ENCODE measurements at regions not wholly inside any gene's neighbourhood (a gene's known extent, or its start where the extent isn't known, plus 50 kb on each side); places are given as distances from the start of the nearest gene placed in this dataset.

GRCh38 chr2:239581352-239581901 lies 180.6 kb upstream of the HDAC4 start:
- DNase-seq (ENCODE audit: low read depth in 1 of 2, low spot score in 1 of 2), result no peak

GRCh38 chr2:239580199-239580527 lies 179.3 kb upstream of the HDAC4 start:
- no peak for DNase-seq (ENCODE audit: low read depth in 1 of 2, low spot score in 1 of 2)

- DNase-seq (ENCODE audit: low read depth in 1 of 2, low spot score in 1 of 2), result no peak
Observed at GRCh38 chr2:239579524-239580198, 178.8 kb upstream of the HDAC4 start.

DNA sequence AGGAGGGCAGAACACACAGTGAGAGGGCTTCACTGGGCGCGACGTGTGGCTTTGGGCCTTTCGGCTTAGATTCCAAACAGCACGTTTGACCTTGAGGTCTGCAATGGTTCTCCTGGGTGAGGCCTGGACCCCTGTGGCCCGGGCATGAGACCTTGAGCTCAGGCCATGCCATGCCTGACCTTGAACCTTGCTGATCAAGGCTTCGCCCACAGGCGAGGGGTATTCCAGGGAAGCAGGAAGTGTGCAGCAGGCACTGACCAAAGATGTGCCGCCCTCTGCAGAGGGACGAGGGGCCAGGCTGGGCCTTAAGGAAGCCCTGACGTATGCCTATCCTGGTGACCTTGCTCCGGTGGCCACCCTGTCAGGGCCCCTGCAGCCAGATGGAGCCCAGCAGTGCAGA lies 178.3 kb upstream of the HDAC4 start:
- DNase-seq (ENCODE audit: low read depth in 1 of 2, low spot score in 1 of 2), result no peak

GRCh38 chr2:239578381-239578780 lies 177.6 kb upstream of the HDAC4 start:
- DNase-seq (ENCODE audit: low read depth in 1 of 2, low spot score in 1 of 2), result no peak

- DNase-seq (ENCODE audit: low read depth in 1 of 2, low spot score in 1 of 2), result no peak
Observed at GRCh38 chr2:239577935-239578334, 177.1 kb upstream of the HDAC4 start.

GRCh38 chr2:239576784-239577685 lies 176.2 kb upstream of the HDAC4 start:
- no peak for DNase-seq (ENCODE audit: low read depth in 1 of 2, low spot score in 1 of 2)

DNA sequence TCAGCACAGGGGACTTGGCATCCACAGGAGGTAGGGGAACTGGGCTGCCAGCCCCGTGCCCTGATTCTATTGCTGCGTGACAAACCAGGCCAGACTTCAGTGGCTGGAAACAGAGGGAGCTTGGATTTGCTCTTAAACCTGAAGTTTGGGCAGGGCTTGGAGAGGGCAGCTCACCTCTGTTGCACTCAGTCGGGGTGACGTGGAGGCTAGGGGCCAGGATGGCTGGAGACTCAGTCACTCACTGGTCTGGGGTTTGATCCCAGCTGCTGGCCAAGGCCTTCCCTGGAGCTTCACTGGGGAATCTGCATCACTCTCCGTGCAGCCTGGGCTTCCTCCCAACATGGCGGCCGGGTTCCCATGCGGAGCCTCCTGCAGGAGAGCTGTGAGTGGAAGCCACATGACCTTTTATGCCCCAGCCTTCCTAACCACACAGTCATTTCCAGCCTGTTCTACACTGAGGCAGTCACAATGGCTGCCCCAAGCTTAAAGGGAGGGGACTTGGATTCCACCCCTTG lies 175.2 kb upstream of the HDAC4 start:
- DNase-seq (ENCODE audit: low read depth in 1 of 2, low spot score in 1 of 2), result no peak

GRCh38 chr2:239574434-239575156 lies 173.8 kb upstream of the HDAC4 start:
- no peak for DNase-seq (ENCODE audit: low read depth in 1 of 2, low spot score in 1 of 2)

- DNase-seq (ENCODE audit: low read depth in 1 of 2, low spot score in 1 of 2), result no peak
Observed at GRCh38 chr2:239574054-239574433, 173.2 kb upstream of the HDAC4 start.

GRCh38 chr2:239570971-239571520 lies 170.2 kb upstream of the HDAC4 start:
- DNase-seq (ENCODE audit: low read depth in 1 of 2, low spot score in 1 of 2), result no peak

DNA sequence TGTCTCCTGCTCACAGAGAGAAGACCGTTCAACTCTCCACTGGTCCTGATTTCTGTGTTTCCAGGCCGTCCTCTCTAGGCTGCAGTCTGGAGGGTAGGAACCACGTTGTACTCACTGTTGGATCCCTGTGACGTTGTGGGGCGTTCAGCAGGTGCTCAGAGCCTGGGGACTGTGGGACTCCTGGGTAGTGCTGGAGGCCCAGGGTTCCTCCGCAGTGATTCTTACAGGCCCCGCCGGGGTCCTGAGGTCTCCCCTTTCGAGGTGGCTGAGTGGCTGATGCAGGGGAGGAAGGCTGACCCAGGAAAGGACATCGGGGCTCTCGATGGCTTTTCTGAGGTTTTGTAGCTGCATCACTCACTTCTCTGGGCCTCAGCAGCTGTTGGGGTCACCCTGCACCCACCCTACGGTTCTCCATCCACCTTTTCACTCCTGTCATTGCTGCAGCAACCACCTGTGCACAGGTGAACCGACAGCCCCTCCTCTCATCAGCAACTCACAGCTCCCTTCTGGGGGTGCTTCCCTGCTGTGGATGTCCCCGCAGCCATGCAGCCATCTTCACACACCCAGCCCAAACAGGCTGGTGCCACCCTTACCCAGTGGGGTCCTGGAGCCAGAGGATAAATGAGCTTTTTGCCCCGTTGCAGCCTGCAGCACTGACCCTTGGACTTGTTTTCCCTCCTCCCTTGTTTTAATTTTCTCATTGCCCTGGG lies 169.6 kb upstream of the HDAC4 start:
- DNase-seq (ENCODE audit: low read depth in 1 of 2, low spot score in 1 of 2), result no peak

GRCh38 chr2:239569401-239570090 lies 168.7 kb upstream of the HDAC4 start:
- DNase-seq (ENCODE audit: low read depth in 1 of 2, low spot score in 1 of 2), result no peak

GRCh38 chr2:239568601-239569000 lies 167.8 kb upstream of the HDAC4 start:
- DNase-seq (ENCODE audit: low read depth in 1 of 2, low spot score in 1 of 2), result no peak

- no peak for DNase-seq (ENCODE audit: low read depth in 1 of 2, low spot score in 1 of 2)
Observed at GRCh38 chr2:239567786-239568185, 167.0 kb upstream of the HDAC4 start.

GRCh38 chr2:239566995-239567568 lies 166.3 kb upstream of the HDAC4 start:
- no peak for DNase-seq (ENCODE audit: low read depth in 1 of 2, low spot score in 1 of 2)

DNA sequence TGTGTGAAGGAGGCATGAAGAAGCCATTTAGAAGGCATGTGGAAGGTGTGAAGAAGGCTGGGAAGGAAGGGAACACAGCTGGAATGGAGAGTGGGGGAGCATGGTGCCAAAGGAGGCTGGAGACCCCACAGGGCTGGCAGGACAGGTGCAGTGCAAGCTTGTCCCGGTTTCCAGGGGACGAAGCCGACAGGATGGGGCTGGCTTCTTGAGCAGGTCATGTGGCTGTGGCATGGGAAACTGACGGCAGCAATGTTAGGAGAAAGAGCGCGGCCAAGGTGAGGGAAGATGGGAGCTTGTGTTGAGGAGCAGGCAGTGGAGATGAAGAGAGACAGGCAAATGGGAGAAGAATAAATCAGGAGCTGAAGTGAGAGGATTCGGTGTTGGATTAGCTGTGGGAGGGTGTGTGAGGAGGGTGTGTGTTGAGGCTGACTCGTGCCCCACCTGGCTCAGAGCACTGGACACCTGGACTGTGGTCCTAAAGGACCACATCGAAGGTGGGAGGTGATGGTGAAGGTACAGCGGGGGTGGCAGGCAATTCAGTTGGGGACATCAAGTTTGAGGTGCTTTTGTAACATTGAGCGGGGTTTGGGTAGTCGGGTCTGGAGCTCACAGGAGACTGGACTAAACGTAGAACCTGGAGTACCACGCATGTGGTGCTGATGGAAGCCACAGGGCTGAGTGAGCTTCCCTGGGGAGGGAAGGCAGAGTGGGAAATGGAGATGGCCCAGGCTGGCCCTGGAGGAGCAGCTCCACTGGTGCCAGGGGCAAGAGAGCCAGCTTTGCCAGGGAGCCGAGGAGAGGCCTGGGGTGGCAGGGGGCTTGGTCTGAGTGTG lies 165.6 kb upstream of the HDAC4 start:
- no peak for DNase-seq (ENCODE audit: low read depth in 1 of 2, low spot score in 1 of 2)

DNA sequence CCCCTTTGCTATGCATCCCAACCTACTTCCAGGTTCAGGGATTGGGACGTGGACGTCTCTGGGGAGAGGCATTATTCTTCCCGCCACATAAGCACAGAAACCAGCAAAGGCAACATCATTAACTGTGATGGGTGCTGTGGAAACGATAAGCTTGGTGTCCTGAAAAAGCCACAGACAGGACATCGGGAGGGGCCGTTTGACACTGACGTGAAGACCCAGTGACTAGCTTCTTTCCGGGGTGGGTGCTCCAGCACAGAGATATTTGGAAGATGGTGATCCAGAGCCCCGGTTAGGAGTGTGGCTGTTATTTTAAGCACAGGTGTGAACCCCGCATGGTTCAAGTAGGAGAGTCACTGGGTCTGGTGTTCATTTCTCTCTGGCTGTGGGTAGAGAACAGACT lies 163.8 kb upstream of the HDAC4 start:
- DNase-seq (ENCODE audit: low read depth in 1 of 2, low spot score in 1 of 2), result no peak

GRCh38 chr2:239563561-239563960 lies 162.7 kb upstream of the HDAC4 start:
- DNase-seq (ENCODE audit: low read depth in 1 of 2, low spot score in 1 of 2), result no peak

All from activated CD4-positive, alpha-beta T cell treated with anti-CD3 and anti-CD28 coated beads, Interleukin-2, amount 50 U/mL, for 24 hours (primary cell).